Common myeloid progenitor, CD34-positive (primary cell): ENCODE measurements at regions not wholly inside any gene's neighbourhood (a gene's known extent, or its start where the extent isn't known, plus 50 kb on each side); places are given as distances from the start of the nearest gene placed in this dataset.
A peak's percentile ranks its signal among the peaks of the same experiment; 100 is the strongest.

Experiments used
- CTCF ChIA-PET: fragments of 350-600 bp; sonication (Branson Sonifier 250); formaldehyde crosslinking; loops from one replicate; lab custom pipeline; 2021; ENCODE audit warnings: antibody characterized with exemption; lab: Charles Lee
- POLR2A ChIA-PET: fragments of 350-600 bp; sonication (Branson Sonifier 250); formaldehyde crosslinking; loops from one replicate; lab custom pipeline; 2021; ENCODE audit warnings: antibody characterized with exemption; lab: Charles Lee
- DNase-seq, 3 donors: peaks; one replicate each; pipeline versions ENCODE4 v3.0.0 to v3.0.0-alpha.2; 2013
- H3K27ac ChIP-seq, 2 experiments: 1 replicate in 1 of 2; 2 replicates in 1 of 2; pipeline ENCODE4 v1.7.0; 2013; ENCODE audit warnings: inconsistent platforms in 2 of 2, low read length in 2 of 2, mild to moderate bottlenecking in 2 of 2, low read depth in 1 of 2, moderate library complexity in 1 of 2; ENCODE audit not compliant: severe bottlenecking in 2 of 2, insufficient read depth in 1 of 2, poor library complexity in 1 of 2
- H3K27me3 ChIP-seq, 5 experiments: replicated peaks in 2 of 5; 1 replicate in 3 of 5; 2 replicates in 2 of 5; pipeline versions ENCODE4 v1.6.1 to v1.7.0; 2013; ENCODE audit warnings: low read length in 4 of 5, mild to moderate bottlenecking in 2 of 5, moderate library complexity in 2 of 5, inconsistent platforms in 1 of 5; ENCODE audit not compliant: insufficient read depth in 5 of 5, control insufficient read depth in 4 of 5
- H3K36me3 ChIP-seq, 4 experiments: 1 replicate in 2 of 4; 2 replicates in 2 of 4; pipeline versions ENCODE4 v1.6.1 to v1.7.0; 2013; ENCODE audit warnings: low read length in 3 of 4, control low read depth in 1 of 4, mild to moderate bottlenecking in 1 of 4; ENCODE audit not compliant: control insufficient read depth in 4 of 4, insufficient read depth in 4 of 4
- H3K4me1 ChIP-seq, 4 experiments: 1 replicate in 3 of 4; 2 replicates in 1 of 4; pipeline versions ENCODE4 v1.6.1 to v1.7.1; 2013; ENCODE audit warnings: low read length in 3 of 4, mild to moderate bottlenecking in 3 of 4, control low read depth in 1 of 4, inconsistent platforms in 1 of 4, moderate library complexity in 1 of 4; ENCODE audit not compliant: control insufficient read depth in 4 of 4, insufficient read depth in 4 of 4; ENCODE audit errors: control extremely low read depth in 1 of 4
- H3K4me3 ChIP-seq, 7 experiments: 1 replicate in 4 of 7; 2 replicates in 3 of 7; pipeline versions ENCODE4 v1.5.1 to v1.7.0; 2013; ENCODE audit warnings: mild to moderate bottlenecking in 7 of 7, low read length in 6 of 7, moderate library complexity in 6 of 7, inconsistent platforms in 2 of 7, low read depth in 2 of 7, control low read depth in 1 of 7; ENCODE audit not compliant: insufficient read depth in 4 of 7, control insufficient read depth in 1 of 7; ENCODE audit errors: extremely low read depth in 1 of 7
- H3K9me3 ChIP-seq, 5 experiments: 1 replicate in 4 of 5; 2 replicates in 1 of 5; pipeline versions ENCODE4 v1.6.1 to v1.7.1; 2013; ENCODE audit warnings: low read length in 4 of 5, mild to moderate bottlenecking in 2 of 5, inconsistent platforms in 1 of 5, low read depth in 1 of 5, moderate library complexity in 1 of 5; ENCODE audit not compliant: control insufficient read depth in 4 of 5, insufficient read depth in 2 of 5; ENCODE audit errors: control extremely low read depth in 1 of 5
- WGBS: methylation state at CpG from one replicate; pipeline ENCODE4 v1.1.5; 2013; ENCODE audit not compliant: insufficient coverage; 5-methylcytosine and 5-hydroxymethylcytosine counted together

DNA sequence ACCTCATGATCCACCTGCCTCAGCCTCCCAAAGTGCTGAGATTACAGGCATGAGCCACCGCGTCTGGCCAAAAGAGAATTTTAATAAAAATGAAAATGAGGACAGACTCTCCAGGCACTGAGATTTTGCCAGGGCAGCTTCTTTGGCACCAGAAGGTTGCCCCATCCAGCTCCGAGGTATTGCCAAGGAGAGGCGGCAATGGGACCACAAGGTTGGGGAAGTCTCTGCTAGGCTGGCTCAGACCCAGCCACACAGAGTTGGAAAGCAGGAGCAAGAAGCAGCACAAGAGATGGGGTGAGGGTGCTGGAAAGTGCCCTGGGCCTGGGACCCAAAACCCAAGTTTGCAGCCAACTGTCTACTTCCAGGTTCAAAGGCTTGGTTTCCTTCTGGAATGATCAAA lies 200.9 kb downstream of the HHIPL2 start:
- Histone ChIP-seq H3K36me3 (no peaks in the 10 kb centered on the region), H3K27me3 (no peaks in the 10 kb centered on the region), H3K4me1 (no peaks in the 10 kb centered on the region), H3K27ac (no peak overlapping the region), H3K4me3 (no peak overlapping the region), H3K9me3 (no peaks in the 10 kb centered on the region)
- POLR2A ChIA-PET: no interaction called here
- 100% methylated on average over 2 of the region's 4 CpGs for WGBS
- DNase-seq: no peak
- CTCF ChIA-PET: no interaction called here

GRCh38 chr1:222339376-222339947 lies 208.4 kb downstream of the HHIPL2 start:
- Histone ChIP-seq H3K27me3 (no peaks in the 10 kb centered on the region), H3K4me3 (no peak overlapping the region), H3K36me3 (no peaks in the 10 kb centered on the region), H3K9me3 (peaks cover 0 to 2% (median 0%) of the 10 kb centered on the region in 5 experiments), H3K4me1 (no peaks in the 10 kb centered on the region), H3K27ac (no peak overlapping the region)
- WGBS: 96% methylated on average over 3 of the region's 7 CpGs
- CTCF ChIA-PET: no interaction called here
- POLR2A ChIA-PET: no interaction called here
- no peak for DNase-seq

DNA sequence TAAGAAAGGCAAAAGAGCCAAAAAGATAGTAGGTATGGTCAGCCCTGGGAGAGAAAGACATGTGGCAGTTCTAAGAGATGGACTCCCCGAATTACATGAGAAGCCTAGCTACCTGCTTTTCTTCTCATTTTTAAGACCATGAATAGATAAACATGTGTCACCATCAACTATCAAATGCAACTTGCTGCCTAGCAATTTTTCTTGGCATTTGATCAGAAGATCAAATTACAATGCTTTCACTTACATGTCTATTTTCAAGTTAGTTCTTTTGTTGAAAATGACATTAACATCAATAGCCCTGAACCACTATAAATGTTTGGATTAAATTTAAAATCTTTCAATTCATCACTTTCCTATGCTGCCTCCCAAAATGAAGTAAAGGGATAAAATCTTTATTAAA lies 212.3 kb downstream of the HHIPL2 start:
- WGBS: 100% methylated on average over 1 of the region's 1 CpG
- H3K27ac ChIP-seq: no peak overlapping the region
- CTCF ChIA-PET: no interaction called here
- H3K4me3 ChIP-seq: no peak overlapping the region
- no peaks in the 10 kb centered on the region for H3K36me3 ChIP-seq
- H3K4me1 ChIP-seq: peaks cover 0 to 7% (median 1%) of the 10 kb centered on the region in 4 experiments
- H3K27me3 ChIP-seq: no peaks in the 10 kb centered on the region
- POLR2A ChIA-PET: no interaction called here
- DNase-seq: no peak
- H3K9me3 ChIP-seq: peaks cover 0 to 3% (median 0%) of the 10 kb centered on the region in 5 experiments

- POLR2A ChIA-PET: no interaction called here
- CTCF ChIA-PET: interaction anchor here (0.7 kb wide), 1 partner anchor 24 kb away, joined by 3 read pairs; no protein-coding TSS in a partner anchor
- Histone ChIP-seq H3K27ac (no peak overlapping the region), H3K4me3 (no peak overlapping the region), H3K9me3 (peaks cover 0 to 3% (median 0%) of the 10 kb centered on the region in 5 experiments), H3K27me3 (no peaks in the 10 kb centered on the region), H3K4me1 (peaks cover 0 to 7% (median 1%) of the 10 kb centered on the region in 4 experiments), H3K36me3 (no peaks in the 10 kb centered on the region)
- 98% methylated on average over 5 of the region's 5 CpGs for WGBS
- peak in 1 of 3 donors; percentile 22 for DNase-seq
Observed at GRCh38 chr1:222334026-222334680, 213.8 kb downstream of the HHIPL2 start.

DNA sequence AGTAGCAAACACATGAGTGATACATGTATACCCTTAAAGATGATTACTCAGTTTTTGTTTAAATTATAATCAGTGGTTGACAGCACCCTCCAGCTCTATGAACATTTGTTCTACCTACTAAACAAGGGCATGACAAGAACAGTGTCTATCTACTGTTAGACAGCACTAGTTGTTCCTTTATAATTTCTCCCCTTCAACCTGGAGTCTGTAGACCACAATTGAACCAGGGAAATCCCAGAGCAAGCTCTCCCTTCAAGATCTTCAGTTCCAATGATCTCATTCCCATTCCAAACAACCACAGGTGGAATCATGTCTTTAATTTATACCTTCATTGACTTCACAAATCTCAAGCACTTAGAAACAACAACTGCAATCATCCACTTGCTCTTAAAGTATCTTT lies 216.1 kb downstream of the HHIPL2 start:
- peaks cover 0 to 3% (median 0%) of the 10 kb centered on the region in 5 experiments for H3K9me3 ChIP-seq
- H3K4me1 ChIP-seq: peaks cover 0 to 13% (median 4%) of the 10 kb centered on the region in 4 experiments
- H3K4me3 ChIP-seq: no peak overlapping the region
- no peak overlapping the region for H3K27ac ChIP-seq
- DNase-seq: no peak
- ChIA-PET POLR2A (no interaction called here), CTCF (interaction anchor here (1.5 kb wide), 1 partner anchor 125 kb away, joined by 3 read pairs; no protein-coding TSS in a partner anchor)
- no peaks in the 10 kb centered on the region for H3K27me3 ChIP-seq
- H3K36me3 ChIP-seq: no peaks in the 10 kb centered on the region

DNA sequence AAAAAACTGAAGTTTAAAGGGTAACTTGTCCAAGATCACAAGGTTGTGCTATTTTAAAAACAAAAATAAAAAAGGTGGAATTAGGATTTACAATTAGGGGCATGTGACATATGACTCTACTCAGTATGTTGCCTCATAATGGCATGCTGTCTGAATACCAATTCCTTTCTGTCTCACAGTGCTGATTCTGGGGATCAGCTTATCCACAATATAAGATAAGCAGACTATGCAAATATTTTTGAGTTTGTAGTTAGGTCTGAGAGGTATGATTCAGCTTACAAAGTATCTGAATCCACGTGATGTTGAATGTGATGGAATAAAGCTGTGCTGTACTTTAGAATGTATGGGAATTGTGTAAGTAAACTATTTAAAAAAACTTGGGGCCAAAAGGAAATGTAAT lies 216.6 kb downstream of the HHIPL2 start:
- ChIA-PET CTCF (interaction anchor here (1.5 kb wide), 1 partner anchor 125 kb away, joined by 3 read pairs; no protein-coding TSS in a partner anchor), POLR2A (no interaction called here)
- Histone ChIP-seq H3K9me3 (peaks cover 0 to 3% (median 0%) of the 10 kb centered on the region in 5 experiments), H3K4me3 (no peak overlapping the region), H3K4me1 (peaks cover 2 to 17% (median 8%) of the 10 kb centered on the region in 4 experiments), H3K36me3 (no peaks in the 10 kb centered on the region), H3K27me3 (no peaks in the 10 kb centered on the region), H3K27ac (no peak overlapping the region)
- DNase-seq: no peak
- WGBS: 100% methylated on average over 1 of the region's 1 CpG

GRCh38 chr1:222329493-222330045 lies 218.3 kb downstream of the HHIPL2 start:
- DNase-seq: no peak
- H3K27me3 ChIP-seq: no peaks in the 10 kb centered on the region
- no peak overlapping the region for H3K4me3 ChIP-seq
- H3K9me3 ChIP-seq: peaks cover 0 to 3% (median 0%) of the 10 kb centered on the region in 5 experiments
- peaks cover 5 to 18% (median 11%) of the 10 kb centered on the region in 4 experiments for H3K4me1 ChIP-seq
- no peaks in the 10 kb centered on the region for H3K36me3 ChIP-seq
- ChIA-PET CTCF (no interaction called here), POLR2A (no interaction called here)
- no CpG with 5 or more reads among the region's 3 CpGs for WGBS
- no peak overlapping the region for H3K27ac ChIP-seq
